NB4 (cell line): ENCODE measurements at regions not wholly inside any gene's neighbourhood (a gene's known extent, or its start where the extent isn't known, plus 50 kb on each side); places are given as distances from the start of the nearest gene placed in this dataset.
"Not testable (repeated sequence)": the region's sequence is repeated elsewhere in the genome, so short reads cannot be mapped to it uniquely, and the experiment has no call there.

Source experiments
- DNase-seq: peaks from one replicate; pipeline ENCODE4 v3.0.0; 2010; ENCODE audit warnings: low read depth
- H3K4me3 ChIP-seq: one replicate; pipeline ENCODE4 v1.5.1; 2011; ENCODE audit warnings: mild to moderate bottlenecking, low read depth, low read length, moderate library complexity
- MYC ChIP-seq: IDR thresholded peaks from 2 replicates; pipeline ENCODE4 v1.6.1; 2011; ENCODE audit warnings: low read depth, low read length
- POLR2A ChIP-seq: IDR thresholded peaks from 2 replicates; pipeline ENCODE4 v1.6.1; 2011; ENCODE audit warnings: mild to moderate bottlenecking; ENCODE audit not compliant: insufficient read length; ENCODE audit errors: extremely low read depth
- TF ChIP-seq, protein P1 (sequence below): IDR thresholded peaks from 2 replicates; pipeline ENCODE4 v1.6.1; 2011; ENCODE audit warnings: low read depth, low read length
- TF ChIP-seq, protein P2 (sequence below): IDR thresholded peaks from one replicate; pipeline ENCODE4 v1.5.1; 2012; ENCODE audit warnings: low read depth, low read length

DNA sequence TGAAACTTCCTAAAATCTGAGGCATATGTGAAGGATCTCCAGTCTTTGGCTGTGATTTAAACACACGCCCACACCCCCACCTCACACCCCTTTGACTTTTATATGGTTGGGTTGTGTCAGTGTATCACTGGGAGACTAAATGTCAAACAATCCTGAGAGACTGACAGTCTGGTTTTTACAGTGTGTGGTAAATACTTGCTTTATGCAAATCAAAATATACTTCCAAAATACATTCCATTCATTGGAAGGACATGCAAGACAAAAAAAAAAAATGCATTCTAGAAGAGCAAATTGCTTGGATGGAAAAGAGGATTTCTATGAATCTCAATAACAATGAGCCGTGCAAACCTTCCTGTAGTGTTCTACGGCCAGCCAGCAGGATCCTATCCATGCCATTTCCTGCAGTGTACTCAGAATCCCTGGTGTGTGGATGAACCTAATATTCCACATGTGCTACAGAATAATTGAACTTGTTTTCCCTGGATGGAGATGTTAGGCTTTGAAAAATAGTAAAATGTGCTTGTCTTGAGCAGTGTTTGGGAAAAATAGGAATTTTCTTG lies 602.1 kb upstream of the GOT2 start:
- TF ChIP-seq MYC, result no peak
- TF ChIP-seq, protein P1, sequence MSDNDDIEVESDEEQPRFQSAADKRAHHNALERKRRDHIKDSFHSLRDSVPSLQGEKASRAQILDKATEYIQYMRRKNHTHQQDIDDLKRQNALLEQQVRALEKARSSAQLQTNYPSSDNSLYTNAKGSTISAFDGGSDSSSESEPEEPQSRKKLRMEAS, result no peak
- TF ChIP-seq, protein P2, sequence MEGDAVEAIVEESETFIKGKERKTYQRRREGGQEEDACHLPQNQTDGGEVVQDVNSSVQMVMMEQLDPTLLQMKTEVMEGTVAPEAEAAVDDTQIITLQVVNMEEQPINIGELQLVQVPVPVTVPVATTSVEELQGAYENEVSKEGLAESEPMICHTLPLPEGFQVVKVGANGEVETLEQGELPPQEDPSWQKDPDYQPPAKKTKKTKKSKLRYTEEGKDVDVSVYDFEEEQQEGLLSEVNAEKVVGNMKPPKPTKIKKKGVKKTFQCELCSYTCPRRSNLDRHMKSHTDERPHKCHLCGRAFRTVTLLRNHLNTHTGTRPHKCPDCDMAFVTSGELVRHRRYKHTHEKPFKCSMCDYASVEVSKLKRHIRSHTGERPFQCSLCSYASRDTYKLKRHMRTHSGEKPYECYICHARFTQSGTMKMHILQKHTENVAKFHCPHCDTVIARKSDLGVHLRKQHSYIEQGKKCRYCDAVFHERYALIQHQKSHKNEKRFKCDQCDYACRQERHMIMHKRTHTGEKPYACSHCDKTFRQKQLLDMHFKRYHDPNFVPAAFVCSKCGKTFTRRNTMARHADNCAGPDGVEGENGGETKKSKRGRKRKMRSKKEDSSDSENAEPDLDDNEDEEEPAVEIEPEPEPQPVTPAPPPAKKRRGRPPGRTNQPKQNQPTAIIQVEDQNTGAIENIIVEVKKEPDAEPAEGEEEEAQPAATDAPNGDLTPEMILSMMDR, result no peak
- TF ChIP-seq POLR2A, result no peak
- DNase-seq, result no peak
- no peak overlapping the region for H3K4me3 ChIP-seq

DNA sequence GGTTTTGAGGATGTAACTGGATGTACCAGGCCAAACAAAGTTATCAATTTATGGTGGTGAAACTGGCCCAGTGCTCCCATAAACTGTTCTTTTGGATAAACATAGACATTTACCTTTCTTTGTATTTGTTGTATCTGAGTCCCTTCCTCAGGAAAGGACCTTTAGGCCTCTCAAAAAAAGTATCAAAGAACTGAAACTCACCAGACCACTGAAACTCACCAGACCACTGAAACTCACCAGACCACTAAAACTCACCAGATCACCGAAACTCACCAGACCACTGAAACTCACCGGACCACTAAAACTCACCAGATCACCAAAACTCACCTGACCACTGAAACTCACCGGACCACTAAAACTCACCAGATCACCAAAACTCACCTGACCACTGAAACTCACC lies 597.6 kb upstream of the GOT2 start:
- DNase-seq, result not testable (repeated sequence)

DNA sequence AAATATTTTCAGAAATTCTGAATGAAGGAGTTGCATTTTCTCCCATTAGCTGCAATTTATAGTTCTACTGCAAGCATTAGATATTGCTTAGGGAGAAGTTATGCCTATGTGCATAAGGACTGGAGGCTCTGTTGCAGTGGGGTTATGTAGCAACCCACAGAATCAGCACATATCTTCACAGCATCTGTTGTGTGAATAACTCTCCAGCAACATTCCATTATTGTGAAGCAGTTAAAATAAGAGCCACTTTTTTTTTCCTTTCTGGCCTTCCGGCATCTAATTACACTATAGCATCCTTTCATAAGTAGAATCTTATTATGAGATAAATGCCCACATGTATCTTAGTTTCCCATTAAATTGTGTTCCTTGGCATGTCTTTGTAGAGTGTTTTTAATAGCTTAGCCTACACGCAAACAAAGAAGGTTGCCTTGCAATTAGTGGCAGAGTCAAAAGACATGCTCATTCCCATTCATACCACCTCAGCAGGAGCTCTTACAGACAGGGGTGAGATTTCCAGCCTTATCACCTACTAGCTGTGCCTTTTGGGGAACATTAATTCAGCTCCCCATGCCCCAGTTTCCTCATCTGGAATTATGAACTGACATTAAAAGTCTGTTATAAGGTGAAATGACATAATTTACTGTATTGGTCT lies 596.0 kb upstream of the GOT2 start:
- no peak overlapping the region for H3K4me3 ChIP-seq
- DNase-seq, result no peak
- TF ChIP-seq, protein P2, result no peak
- TF ChIP-seq POLR2A, result no peak
- TF ChIP-seq, protein P1, result no peak
- no peak for TF ChIP-seq MYC

More for the DNA sequence above, 597.6 kb upstream of the GOT2 start:
- H3K4me3 ChIP-seq, result not testable (repeated sequence)

DNA sequence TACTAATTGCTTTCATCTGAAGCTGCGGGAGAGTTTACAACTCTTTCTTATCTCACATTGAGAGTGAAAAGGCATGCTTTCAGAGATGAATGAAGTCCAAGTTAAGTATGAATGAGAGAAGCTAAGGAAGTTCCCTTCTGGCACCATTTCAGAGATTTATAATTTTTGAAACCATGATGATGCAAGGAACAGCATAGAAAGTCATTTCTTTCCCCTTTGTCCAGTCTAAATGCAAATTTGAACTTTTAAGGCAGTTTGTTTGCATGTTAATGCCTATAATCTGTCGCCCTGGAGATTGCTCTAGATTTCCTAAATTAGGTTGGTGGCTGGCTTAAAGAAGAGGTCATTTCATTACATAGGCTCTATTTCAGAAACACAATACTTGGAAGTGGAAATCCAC lies 594.8 kb upstream of the GOT2 start:
- H3K4me3 ChIP-seq, result no peak overlapping the region
- DNase-seq, result no peak
- TF ChIP-seq MYC, result no peak
- TF ChIP-seq, protein P2, result no peak
- TF ChIP-seq, protein P1, result no peak
- TF ChIP-seq POLR2A, result no peak

DNA sequence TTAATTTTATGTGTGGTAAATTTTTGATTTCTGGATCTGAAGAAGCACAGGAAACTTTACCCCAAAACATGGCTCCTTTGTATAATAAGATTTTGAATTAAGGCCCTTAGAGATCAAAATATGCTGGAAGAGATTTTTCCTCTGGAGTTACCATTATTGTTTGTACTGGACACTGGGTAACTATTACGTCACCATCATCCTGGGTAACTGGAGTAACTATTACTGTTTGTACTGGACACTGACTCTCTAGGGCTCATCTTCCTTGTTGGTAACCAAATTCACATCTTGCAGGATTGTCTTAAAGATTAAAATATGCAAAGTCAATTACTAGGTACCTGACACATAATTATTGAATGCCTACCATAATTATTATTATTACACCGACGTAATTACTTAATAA lies 593.8 kb upstream of the GOT2 start:
- TF ChIP-seq POLR2A, result no peak
- TF ChIP-seq, protein P1, result no peak
- TF ChIP-seq MYC, result no peak
- TF ChIP-seq, protein P2, result no peak
- no peak for DNase-seq
- H3K4me3 ChIP-seq, result no peak overlapping the region

DNA sequence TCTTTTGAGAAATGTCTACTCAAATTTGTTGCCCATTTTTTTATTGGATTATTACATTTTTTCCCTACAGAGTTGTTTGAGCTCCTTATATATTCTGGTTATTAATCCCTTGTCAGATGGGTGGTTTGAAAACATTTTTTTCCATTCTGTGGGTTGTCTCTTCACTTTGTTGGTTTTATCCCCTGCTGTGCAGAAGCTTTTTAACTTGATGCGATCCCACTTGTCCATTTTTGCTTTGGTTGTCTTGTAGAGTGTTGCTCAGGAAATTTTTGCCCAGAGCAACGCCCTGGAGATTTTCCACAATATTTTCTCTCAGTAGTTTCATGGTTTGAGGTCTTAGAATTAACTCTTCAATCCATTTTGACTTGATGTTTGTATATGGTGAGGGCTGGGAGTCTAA lies 592.8 kb upstream of the GOT2 start:
- TF ChIP-seq POLR2A (no peak), MYC (no peak)
- TF ChIP-seq, protein P1, result no peak
- TF ChIP-seq, protein P2, result no peak
- H3K4me3 ChIP-seq, result no peak overlapping the region
- DNase-seq, result no peak
